A172 (cell line): ENCODE measurements at regions not wholly inside any gene's neighbourhood (a gene's known extent, or its start where the extent isn't known, plus 50 kb on each side); places are given as distances from the start of the nearest gene placed in this dataset.

ENCODE experiments used
- DNase-seq: peaks from one replicate; pipeline ENCODE4 v3.0.0-alpha.2; 2015; ENCODE audit warnings: low spot score

- no peak for DNase-seq
These were observed 50.1 kb upstream of the ASAP2 start for GRCh38 chr2:9156483-9156882.

- no peak for DNase-seq
These were observed 52.6 kb upstream of the ASAP2 start for GRCh38 chr2:9154061-9154460.

GRCh38 chr2:9153643-9153980 lies 53.0 kb upstream of the ASAP2 start:
- no peak for DNase-seq

DNA sequence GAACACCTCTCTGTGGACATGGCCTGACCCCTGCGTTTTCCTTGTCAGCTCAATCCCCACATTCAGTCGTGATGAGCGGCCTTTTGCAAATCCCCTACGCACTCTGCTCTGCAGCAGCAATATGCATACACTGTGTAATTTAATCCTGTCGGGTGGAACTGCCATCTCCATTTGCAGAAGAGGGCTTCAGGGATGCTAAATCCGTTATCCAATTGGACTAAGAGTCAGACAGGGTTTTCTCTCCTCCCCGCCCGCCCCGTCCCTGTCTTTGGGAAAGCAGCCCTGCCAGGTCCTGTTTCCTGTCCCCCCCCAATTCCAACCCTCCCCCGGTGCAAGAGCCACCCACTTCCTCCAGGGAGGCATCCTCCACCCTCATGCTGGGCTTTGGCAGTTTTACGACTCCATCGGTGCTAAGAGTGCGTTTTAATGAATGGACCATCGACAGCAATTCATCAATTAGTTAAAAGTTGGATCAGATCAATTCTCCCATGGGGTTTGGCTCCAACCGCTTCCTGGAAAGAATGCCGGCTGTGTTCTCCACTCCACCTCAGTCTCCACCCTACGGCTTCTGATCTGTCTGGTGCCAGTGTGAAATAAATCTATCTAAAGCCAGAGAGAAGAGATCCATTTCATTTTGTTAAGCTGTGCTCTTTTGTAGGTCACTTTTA lies 53.5 kb upstream of the ASAP2 start:
- DNase-seq: peak; percentile 36

DNA sequence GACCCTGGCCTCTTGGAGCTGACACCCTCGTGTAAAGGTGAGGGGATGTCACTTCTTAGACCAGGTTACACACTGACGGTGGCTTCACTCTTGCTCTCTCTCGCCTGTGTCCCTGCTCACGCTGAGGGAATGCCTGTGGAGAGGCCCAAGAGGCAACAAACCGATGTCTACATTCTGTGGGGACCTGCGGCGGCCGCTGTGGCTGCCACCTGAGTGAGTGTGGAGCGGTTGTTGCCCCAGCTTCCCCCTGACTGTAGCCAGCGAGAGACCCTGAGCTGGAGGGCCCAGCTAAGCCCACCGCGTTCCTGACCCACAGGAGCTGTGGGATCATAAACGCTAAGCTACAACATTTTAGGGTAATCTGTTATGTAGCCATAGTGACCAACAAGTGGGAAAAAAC lies 55.7 kb upstream of the ASAP2 start:
- no peak for DNase-seq

- no peak for DNase-seq
These were observed 56.1 kb upstream of the ASAP2 start for GRCh38 chr2:9150568-9150900.

DNA sequence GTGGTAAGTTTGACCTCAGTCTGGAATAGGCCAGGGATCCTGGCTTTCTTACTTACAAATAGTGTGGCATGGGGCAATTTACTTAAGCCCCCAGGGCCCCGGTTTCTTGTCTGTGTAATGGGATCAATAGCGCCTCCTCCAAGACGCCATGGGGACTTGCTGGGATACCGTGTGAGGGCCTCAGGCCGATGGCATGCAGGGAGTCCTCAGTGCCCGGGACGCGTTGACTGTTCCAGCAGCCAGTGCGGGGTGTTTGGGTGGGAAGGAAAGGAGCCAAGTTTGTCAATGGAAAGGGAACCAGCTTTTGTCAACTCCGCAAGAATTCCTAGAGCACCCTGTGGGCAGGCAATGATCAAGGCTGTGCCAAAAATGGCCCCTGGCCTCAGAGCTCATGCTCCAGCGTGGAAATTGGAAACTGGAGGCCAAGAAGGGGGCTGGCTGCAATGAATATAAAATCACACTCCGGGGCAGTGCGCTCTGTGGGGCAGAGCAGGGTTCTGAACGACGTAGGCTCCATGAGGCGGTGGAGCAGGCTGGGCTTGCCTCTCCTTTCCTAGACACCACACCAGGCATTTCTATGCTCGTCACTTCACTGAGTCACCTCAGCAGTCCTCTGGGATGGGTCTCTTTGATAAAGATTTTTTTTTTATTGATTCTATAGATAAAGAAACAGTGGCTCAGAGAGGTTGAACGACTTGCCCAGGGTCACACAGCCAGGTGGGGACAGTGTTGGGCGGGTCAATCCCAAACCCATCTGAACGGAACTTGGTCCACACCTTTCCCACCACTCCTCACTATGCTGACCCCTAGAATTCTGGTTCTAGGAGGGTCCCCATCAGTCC lies 56.7 kb upstream of the ASAP2 start:
- no peak for DNase-seq

GRCh38 chr2:9149388-9149660 lies 57.3 kb upstream of the ASAP2 start:
- no peak for DNase-seq

GRCh38 chr2:9146646-9147045 lies 60.0 kb upstream of the ASAP2 start:
- DNase-seq: no peak

- DNase-seq: no peak
These were observed 60.7 kb upstream of the ASAP2 start for GRCh38 chr2:9145752-9146430.

DNA sequence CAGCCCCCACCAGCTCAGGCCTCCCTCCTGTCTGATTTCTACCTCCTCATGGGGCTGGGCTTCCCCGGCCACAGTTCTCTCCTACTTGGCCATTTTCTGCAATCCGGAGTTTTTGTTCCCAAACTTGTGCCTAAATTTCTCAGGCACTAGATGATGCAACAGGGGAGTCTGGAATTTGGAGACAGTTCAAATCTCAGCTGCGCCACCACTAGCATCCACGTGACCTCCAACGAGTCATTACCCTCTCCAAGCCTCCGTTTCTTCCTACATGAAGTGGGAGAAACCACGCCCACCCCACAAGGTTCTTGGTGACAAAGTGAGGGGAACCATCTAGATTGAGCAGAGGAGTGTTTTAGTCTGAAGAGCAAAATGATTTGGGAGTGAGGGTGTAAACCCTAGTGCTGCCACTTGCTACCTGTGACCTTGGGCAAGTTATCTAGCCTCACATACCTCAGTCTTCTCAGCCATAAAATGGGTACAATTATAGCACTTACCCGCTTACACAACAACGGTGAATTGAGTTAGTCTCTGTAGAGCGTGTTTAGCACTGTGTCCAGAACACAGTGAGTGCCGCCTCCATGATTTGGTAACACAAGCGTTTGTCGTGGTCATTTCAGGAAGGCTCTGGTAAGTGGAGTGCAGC lies 61.4 kb upstream of the ASAP2 start:
- peak; percentile 60 for DNase-seq

GRCh38 chr2:9144617-9145016 lies 62.0 kb upstream of the ASAP2 start:
- DNase-seq: no peak

GRCh38 chr2:9144046-9144445 lies 62.6 kb upstream of the ASAP2 start:
- no peak for DNase-seq

DNA sequence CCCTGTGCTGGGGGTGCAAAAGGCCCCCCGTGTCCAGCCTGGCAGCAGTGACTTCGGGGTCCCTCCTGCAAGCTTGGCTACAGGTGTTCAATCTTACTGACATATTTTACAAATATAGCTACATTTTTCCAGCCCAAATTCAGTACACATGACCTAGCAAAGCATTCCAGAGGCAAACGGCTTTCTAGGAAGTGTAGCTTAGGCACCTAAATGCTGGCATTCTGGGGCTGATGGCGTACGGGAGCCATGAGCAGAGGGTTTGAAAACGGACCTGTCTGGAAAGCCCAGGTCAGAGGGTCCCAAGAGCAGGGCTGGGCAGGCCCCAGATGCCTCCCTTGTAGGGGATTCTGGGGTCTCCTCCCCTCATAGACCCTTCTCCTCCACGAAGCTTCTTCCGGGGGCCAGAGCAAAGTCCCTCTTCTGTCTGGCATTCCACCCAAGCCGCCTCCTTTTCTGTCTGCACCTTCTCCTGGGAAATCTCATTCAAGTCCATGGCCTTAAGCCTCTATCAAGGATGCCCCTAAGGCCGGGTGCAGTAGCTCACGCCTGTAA lies 63.3 kb upstream of the ASAP2 start:
- no peak for DNase-seq

- peak; percentile 90 for DNase-seq
These were observed 63.9 kb upstream of the ASAP2 start for GRCh38 chr2:9142551-9143263.

DNA sequence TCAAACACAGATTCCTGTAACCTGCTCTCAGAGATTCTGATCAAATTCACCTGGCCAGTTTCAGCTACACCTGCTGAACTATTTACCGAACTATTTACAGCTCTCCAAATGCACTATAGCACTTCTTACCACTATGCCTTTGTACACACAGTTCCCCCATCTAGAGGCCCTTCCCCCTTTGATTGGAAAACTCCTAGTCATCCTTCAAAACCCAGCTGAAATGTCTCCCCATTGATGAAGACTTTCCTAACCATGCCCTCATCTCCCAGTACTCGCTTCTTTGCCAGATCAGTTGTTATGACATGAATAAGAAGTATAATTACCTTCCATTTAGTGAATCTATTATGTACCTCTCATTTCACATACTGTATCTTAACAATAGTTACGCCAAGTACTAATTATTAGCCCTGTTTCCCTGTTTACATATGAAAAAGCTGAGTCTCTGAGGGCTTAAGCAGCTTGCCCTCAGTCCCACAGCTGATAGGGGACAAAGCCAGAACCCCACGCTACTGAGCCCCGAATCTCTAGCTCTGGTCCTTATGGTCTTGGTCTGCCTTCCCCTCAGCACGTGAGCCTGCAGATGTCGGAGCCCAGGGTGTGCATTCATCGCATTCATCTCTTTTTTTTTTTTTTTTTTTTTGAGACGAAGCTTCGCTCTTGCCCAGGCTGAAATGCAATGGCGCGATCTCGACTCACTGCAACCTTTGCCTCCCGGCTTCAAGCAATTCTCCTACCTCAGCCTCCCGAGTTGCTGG lies 64.7 kb upstream of the ASAP2 start:
- no peak for DNase-seq

DNA sequence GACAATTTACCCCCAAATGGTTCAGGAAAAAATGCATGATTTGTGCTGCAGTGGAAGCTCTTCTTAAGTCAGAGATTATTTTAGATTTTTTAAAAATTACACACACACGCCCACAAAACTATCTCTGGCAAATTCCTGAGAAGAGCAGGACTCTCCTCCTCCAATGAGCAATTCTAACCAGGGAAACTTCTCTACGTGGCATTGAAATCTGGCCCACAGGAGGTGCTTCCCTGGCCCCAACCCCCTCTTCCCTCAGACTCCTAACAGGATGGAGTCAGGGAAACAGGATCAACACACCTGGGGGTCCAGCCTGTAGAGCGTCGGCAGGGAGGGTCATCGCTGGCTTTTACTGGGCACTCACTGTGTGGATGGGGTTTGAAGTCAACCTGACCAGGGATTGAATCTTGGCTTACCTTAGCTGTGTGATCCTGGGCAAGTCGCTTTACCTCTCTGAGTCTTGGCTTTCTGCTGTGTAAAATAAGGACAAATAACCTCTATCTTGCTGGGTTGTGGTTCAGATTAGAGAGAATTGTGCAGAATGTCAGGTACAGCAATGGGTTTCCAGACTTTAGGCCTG lies 65.4 kb upstream of the ASAP2 start:
- no peak for DNase-seq

DNA sequence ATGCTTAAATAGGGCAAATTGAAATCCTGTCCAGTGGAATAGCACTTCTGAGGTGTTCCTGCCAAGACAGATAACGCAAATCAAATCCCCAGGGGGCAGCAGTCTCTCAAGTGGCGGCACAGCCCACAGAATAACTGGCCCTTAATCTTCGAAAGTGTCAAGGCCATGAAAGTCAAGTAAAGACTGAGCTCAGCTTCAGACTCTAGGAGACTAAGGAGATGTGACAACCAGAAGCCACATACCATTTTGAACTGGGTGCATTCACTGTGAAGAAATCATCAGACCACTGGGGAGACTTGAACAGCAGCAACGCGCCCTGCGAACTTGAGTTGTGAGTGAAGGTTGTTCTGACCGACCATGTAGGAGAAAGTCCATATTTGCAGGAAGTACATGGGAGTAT lies 66.0 kb upstream of the ASAP2 start:
- no peak for DNase-seq

GRCh38 chr2:9139491-9140443 lies 66.8 kb upstream of the ASAP2 start:
- DNase-seq: peak; percentile 60
